HG02938 (cell line): ENCODE measurements at regions not wholly inside any gene's neighbourhood (a gene's known extent, or its start where the extent isn't known, plus 50 kb on each side); places are given as distances from the start of the nearest gene placed in this dataset.
"Not testable (repeated sequence)": the region's sequence is repeated elsewhere in the genome, so short reads cannot be mapped to it uniquely, and the experiment has no call there.

Experiments used
- ATAC-seq: cut with Tn5 transposase; IDR thresholded peaks from one replicate; pipeline ENCODE4 v1.9.1; 2021; ENCODE audit warnings: mild to moderate bottlenecking, moderate library complexity; ENCODE audit not compliant: unreplicated experiment

GRCh38 chr3:117853923-117854668 lies 1144.5 kb downstream of the TUSC7 start:
- no peak for ATAC-seq

- no peak for ATAC-seq
Measured at GRCh38 chr3:117856354-117856753, 1146.8 kb downstream of the TUSC7 start.

GRCh38 chr3:117863146-117863545 lies 1153.6 kb downstream of the TUSC7 start:
- no peak for ATAC-seq

DNA sequence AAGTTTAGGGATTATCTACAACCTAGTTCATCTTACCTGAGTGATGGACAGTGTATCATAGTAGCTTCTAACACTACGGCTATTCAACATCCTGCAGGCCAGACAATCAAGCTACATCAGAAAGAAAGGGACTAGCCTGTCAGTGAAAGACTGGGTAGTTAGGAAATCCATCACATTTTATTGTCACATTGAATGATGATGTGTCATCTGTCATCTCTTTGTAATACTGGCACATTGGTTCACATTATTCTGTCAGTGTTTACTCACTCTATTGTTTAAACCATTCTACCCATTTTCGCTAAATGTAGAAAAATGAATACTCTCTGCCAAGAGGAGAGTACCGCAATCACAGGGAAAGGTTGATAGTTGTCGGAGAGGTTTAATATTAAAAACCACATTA lies 1155.8 kb downstream of the TUSC7 start:
- no peak for ATAC-seq

DNA sequence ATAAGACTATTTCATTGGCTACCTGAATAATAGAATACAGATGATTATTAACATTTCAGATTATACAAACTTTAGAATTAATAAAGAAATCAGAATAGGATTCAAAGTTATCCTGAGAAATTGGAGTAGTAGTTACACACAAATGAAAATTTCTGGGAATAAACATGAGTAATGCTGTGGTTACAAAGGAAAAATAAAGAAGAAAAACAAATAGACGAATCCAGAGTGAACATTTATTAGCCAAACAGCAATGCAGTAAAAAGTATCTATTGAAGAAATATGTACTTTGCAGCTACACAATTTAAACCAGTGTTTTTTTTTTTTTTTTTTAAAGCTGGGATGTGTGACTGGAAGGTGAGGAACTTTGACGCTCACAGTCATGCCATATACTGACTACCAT lies 1159.2 kb downstream of the TUSC7 start:
- ATAC-seq = no peak

- ATAC-seq = no peak
Measured at GRCh38 chr3:117871934-117872333, 1162.4 kb downstream of the TUSC7 start.

GRCh38 chr3:117872594-117873248 lies 1161.9 kb downstream of the IGSF11 start:
- not testable (repeated sequence) for ATAC-seq

- no peak for ATAC-seq
Measured at GRCh38 chr3:117873249-117873600, 1161.4 kb downstream of the IGSF11 start.

- ATAC-seq = no peak
Measured at GRCh38 chr3:117874028-117874690, 1160.5 kb downstream of the IGSF11 start.

GRCh38 chr3:117874904-117875874 lies 1159.5 kb downstream of the IGSF11 start:
- ATAC-seq = no peak

- no peak for ATAC-seq
Measured at GRCh38 chr3:117875887-117876286, 1158.8 kb downstream of the IGSF11 start.

GRCh38 chr3:117880638-117881037 lies 1154.0 kb downstream of the IGSF11 start:
- ATAC-seq = no peak

DNA sequence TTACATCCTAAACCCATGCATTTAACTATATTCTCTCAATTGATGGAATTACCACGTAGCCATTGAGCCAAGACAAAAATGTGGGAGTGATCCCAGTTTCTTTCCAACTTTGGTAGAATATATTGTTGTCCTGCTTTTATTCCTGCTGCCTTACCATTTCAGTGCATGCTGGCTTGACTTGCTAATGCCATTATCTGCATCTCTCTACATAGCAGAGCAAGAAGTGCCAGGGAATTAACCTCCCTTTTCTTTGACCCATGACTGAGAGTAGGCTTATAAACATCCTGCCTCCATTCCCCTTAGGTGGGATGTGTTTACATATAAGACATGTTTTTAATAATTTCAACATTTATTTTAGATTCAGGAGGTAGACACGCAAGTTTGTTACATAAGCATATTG lies 1153.4 kb downstream of the IGSF11 start:
- no peak for ATAC-seq

- ATAC-seq = peak; percentile 48
Measured at GRCh38 chr3:117885011-117885441, 1149.6 kb downstream of the IGSF11 start.

DNA sequence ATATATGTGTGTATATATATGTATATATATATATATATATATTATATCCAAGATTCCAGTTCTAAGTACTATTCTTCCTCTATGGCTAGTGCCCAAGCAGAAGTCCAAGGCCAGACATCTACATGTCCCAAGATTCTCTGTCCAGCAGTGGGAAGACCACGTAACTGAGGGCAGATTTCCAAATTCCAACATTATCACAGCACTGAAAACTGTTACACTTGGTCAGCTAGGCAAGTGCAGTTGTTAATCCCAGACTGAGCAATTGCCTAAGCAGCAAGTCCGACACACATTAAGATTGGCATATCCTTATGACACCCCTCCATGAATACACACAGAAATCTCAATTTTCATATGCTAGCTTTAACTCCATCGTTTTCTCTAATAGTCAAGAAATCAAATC lies 1148.5 kb downstream of the IGSF11 start:
- ATAC-seq = no peak

DNA sequence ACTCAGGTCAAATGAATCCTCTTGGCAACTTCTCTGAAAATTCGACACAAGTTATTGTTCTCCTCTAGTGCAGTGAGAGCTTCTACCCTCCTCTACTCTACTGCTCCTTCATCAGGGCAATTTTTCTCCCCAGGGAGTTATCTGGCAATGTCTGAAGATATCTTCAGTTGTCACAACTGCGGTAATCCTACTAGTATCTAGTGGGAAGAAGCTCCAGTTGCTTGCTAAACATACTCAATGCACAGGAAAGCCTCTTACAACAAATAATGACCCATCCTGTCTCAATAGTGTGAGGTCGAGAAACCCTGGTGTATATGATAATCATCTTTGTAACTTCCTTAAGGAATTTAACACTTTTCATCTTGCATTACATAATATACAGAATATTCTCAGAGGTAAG lies 1147.6 kb downstream of the IGSF11 start:
- ATAC-seq = no peak

- no peak for ATAC-seq
Measured at GRCh38 chr3:117887901-117888300, 1146.7 kb downstream of the IGSF11 start.

DNA sequence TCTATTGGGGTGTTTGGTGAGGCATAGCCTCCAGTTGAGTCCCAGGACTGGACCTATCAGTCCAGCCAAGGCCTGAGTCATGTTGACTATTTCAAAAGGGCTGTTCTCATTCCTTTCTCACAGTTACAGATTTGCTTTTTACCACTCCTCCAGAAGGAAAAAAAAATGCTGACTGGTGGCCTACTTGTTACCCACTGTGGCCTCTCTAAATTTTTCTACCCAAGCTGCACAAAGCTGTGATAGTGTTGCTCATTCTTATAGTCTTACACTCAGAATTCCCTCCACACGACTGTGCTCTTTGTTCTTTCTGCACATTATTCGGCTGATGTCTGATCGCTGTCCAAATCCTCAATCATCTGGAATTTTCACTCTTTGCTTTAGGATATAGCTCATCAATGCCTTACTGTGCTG lies 1142.2 kb downstream of the IGSF11 start:
- ATAC-seq = no peak

DNA sequence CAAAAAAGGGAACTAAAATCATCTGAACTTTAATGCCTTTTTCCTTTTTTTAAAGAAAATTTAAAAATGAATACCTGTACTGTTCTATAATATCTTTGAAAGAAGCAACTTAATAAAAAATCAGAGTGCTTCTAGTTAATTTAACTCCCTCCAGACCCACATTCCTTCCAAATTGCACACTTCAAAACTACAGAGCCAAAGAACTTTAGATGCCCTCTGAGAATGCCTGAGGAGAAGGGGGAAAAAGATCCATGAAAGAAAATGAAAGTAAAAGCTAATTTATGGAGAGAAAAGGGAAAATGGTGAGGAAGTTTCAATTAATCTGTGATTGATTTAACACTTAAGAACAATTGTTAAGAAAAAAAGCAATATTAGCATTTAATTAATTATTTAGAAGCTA lies 1141.6 kb downstream of the IGSF11 start:
- no peak for ATAC-seq

GRCh38 chr3:117893638-117894037 lies 1141.0 kb downstream of the IGSF11 start:
- ATAC-seq = no peak
